Urothelium cell line (cell line): ENCODE measurements at regions not wholly inside any gene's neighbourhood (a gene's known extent, or its start where the extent isn't known, plus 50 kb on each side); places are given as distances from the start of the nearest gene placed in this dataset.
"Not testable (repeated sequence)": the region's sequence is repeated elsewhere in the genome, so short reads cannot be mapped to it uniquely, and the experiment has no call there.

Source experiments
- DNase-seq: peaks from one replicate; pipeline ENCODE4 v3.0.0; 2011; ENCODE audit warnings: low spot score, mixed read lengths
- FAIRE-seq: peaks from 2 replicates; lab custom pipeline; 2011; peaks lifted over from hg19 to GRCh38; lab: Jason Lieb, UNC

- no peak for DNase-seq
- FAIRE-seq = no peak
Measured at GRCh38 chr6:55957961-55958422, 82.6 kb upstream of the BMP5 start.

DNA sequence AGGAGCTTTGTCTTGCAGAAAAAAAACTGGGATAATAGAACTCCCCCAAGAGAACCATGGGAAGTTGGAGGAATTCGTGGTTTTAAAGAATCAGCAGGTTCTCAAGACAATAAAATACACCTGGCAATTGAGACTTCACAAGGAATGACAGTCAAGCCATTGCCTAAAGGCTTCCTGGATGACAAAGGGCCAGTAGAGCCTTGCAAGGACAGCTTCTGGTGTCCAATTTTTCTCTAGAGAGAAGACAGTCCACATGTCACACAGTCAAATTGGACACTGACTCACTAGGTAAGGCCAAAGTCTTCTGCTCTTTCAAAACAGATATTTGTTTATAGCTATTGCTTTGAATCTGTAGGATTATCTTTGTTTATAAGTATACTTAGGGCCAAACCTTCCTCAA lies 80.3 kb upstream of the BMP5 start:
- DNase-seq = no peak
- no peak for FAIRE-seq

DNA sequence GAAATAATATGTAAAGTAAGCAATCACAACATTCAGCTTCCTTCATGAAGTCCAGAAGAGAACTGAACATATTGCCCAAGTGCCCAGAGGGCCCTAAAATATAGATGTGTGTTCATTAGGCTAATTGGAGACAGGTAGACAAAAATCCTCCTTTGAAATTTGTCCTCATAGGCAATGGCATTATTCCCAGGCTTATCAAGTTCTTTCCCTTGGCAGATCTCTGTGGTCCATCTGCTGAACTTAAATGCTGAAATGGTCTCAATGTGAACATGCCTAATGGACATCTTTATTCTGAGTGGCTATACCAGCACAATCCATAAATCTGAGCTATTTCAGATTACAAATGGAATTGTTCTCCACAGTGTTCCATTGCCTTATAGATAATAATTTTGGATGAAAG lies 79.0 kb upstream of the BMP5 start:
- FAIRE-seq = no peak
- DNase-seq = no peak

DNA sequence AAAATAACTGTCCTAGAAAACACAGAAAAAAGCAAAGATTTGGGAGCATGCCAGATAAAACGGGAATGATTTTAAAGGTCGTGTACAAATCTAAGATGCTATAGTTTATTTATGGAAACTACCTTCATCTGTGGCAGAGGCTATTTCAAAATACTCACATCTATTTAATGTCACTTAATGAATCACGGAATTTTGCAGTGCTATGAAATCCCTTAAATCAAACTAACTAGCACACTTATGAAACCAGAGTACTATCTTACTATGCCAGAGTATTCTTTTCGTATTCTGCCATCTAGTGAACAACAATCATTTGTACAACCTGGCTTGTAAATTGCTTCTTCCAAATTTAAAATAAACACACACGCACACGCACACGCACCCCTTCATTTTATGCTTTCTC lies 77.9 kb upstream of the BMP5 start:
- DNase-seq (peak; percentile 30), FAIRE-seq (peak; percentile 93)

GRCh38 chr6:55950071-55950814 lies 74.9 kb upstream of the BMP5 start:
- DNase-seq = no peak
- no peak for FAIRE-seq

GRCh38 chr6:55943329-55943728 lies 67.9 kb upstream of the BMP5 start:
- no peak for DNase-seq
- FAIRE-seq = no peak

GRCh38 chr6:55941702-55942101 lies 66.3 kb upstream of the BMP5 start:
- DNase-seq (no peak), FAIRE-seq (no peak)

DNA sequence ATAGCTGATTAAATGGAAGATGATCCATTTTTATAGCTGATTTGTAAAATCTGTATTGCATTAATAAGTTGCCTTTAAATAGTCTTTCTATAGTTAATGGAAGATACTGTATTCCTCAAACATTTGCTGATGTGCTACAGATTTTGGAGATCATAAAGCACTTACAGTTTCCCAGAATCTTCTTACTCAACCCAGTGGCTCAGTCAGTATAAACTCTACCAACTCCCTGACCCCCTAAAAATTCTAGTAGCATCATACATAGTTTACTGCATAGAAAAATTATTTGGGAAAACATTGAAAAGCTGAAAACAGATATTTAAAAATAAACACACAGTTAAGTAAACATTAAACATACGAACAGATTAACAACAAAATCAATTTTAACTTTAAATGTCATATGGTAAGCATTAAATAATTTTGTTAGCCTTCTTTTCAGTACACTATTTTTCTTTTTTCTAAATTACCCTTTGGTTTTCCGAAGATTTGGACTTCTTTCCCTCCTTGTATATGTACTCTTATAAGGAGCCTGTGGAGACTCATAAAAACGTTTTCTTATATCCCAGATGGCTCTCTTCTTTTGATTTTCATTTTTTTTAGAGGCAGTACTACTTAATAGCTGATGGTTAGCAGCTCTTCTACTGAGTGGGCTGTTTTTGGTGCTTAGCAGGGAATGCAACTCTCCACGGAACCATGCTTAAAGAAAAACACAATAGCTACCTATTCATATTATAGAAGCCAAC lies 62.7 kb upstream of the BMP5 start:
- FAIRE-seq (no peak), DNase-seq (no peak)

DNA sequence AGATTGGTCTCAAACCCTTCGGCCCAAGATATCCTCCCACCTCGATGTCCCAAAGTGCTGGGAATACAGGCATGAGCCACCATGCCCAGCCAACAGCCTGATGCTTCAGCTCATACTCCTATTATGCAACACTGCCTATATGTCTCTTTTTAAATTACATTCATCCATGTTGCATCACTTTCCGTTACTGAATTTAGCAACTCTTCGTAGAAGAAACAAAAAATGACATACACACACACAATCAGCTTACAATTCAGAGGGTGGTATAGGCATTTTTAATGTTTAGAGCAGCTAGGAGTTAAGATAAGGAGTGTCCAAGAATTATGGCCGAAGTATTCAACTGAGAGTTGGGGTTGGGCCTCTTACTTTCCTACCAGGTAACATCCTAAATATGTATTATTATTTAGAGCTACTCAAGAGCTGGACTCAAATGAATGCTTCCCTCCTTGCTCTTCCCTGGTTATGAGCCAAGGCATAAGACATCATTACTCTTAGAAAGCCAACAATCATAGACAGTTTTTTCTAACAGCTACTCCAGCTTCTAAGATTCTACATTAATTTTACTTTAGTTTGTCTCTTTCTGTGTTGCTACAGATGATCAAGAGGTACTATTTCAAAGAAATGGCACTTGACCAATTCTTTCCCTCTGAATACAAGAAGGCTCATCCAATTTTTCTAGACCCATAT lies 62.0 kb upstream of the BMP5 start:
- DNase-seq = no peak
- no peak for FAIRE-seq

DNA sequence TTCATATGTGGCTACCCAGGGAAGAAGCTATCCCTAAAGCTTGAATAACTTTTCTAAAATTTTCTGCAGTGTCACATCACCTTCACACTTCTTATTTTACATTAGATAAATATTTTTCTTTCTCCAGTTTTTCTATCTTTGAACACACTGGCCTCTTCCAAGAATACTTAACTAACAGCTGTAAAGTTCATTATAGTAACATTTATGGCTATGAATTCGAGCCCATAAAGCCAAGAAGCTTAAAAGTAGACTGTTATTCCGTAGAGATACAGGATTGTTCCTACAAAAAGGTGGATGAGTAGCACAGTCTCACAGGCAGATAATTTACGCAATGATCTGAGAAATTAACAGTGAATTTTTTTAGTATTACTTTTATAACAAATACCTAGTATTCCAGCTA lies 55.7 kb upstream of the BMP5 start:
- FAIRE-seq (no peak), DNase-seq (no peak)

DNA sequence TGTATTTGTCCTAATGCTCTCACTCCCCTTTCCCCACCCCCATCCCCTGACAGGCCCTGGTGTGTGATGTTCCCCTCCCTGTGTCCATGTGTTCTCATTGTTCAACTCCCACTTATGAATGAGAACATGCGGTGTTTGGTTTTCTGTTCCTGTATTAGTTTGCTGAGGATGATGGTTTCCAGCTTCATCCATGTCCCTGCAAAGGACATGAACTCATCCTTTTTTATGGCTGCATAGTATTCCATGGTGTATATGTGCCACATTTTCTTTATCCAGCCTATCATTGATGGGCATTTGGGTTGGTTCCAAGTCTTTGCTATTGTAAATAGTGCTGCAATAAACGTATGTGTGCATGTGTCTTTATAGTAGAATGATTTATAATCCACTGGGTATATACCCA lies 52.3 kb upstream of the BMP5 start:
- DNase-seq, FAIRE-seq: not testable (repeated sequence)

DNA sequence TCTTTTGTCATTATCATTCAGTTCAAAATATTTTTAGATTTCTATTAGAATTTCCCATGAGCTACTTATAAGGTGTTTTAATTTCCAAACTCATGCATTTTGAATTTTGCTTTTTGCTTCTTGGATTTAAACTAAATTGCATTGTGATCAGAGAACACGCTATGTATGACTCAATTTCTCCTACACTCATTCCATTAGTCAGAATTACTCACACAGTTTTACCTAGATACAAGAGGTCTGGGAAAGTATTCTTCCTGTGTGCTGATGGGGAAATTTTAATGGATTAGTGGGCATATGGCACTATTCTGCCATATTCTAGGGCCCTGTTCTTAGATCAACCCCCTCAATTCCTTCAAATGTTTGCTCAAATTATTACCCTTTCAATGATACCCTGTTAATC lies 49.9 kb upstream of the BMP5 start:
- peak; percentile 50 for DNase-seq
- no peak for FAIRE-seq
